HT1080 (cell line): ENCODE measurements at regions not wholly inside any gene's neighbourhood (a gene's known extent, or its start where the extent isn't known, plus 50 kb on each side); places are given as distances from the start of the nearest gene placed in this dataset.

ENCODE experiments used
- DNase-seq: peaks from one replicate; pipeline ENCODE4 v3.0.0-alpha.2; 2015; ENCODE audit warnings: low read depth

- DNase-seq, result peak; percentile 37
Observed at GRCh38 chr1:79817031-79817560, 810.6 kb upstream of the ADGRL4 start.

GRCh38 chr1:79815115-79815514 lies 808.6 kb upstream of the ADGRL4 start:
- DNase-seq, result no peak

- DNase-seq, result peak; percentile 39
Observed at GRCh38 chr1:79811173-79811572, 804.6 kb upstream of the ADGRL4 start.

GRCh38 chr1:79808816-79809475 lies 802.4 kb upstream of the ADGRL4 start:
- DNase-seq, result no peak

GRCh38 chr1:79807816-79808215 lies 801.3 kb upstream of the ADGRL4 start:
- no peak for DNase-seq

GRCh38 chr1:79797487-79797886 lies 791.0 kb upstream of the ADGRL4 start:
- no peak for DNase-seq

GRCh38 chr1:79796434-79796833 lies 789.9 kb upstream of the ADGRL4 start:
- DNase-seq, result no peak

GRCh38 chr1:79792219-79792930 lies 785.8 kb upstream of the ADGRL4 start:
- DNase-seq, result peak; percentile 21

- DNase-seq, result no peak
Observed at GRCh38 chr1:79791488-79792218, 785.1 kb upstream of the ADGRL4 start.

- DNase-seq, result no peak
Observed at GRCh38 chr1:79790950-79791349, 784.4 kb upstream of the ADGRL4 start.

GRCh38 chr1:79787631-79788030 lies 781.1 kb upstream of the ADGRL4 start:
- DNase-seq, result no peak

- DNase-seq, result no peak
Observed at GRCh38 chr1:79785964-79786363, 779.4 kb upstream of the ADGRL4 start.

GRCh38 chr1:79785561-79785960 lies 779.0 kb upstream of the ADGRL4 start:
- DNase-seq, result no peak

GRCh38 chr1:79781261-79781660 lies 774.7 kb upstream of the ADGRL4 start:
- DNase-seq, result no peak

- DNase-seq, result no peak
Observed at GRCh38 chr1:79777481-79778219, 771.1 kb upstream of the ADGRL4 start.

GRCh38 chr1:79775402-79775801 lies 768.9 kb upstream of the ADGRL4 start:
- no peak for DNase-seq

GRCh38 chr1:79773385-79773784 lies 766.9 kb upstream of the ADGRL4 start:
- no peak for DNase-seq

- no peak for DNase-seq
Observed at GRCh38 chr1:79762461-79762860, 755.9 kb upstream of the ADGRL4 start.

- no peak for DNase-seq
Observed at GRCh38 chr1:79760531-79760930, 754.0 kb upstream of the ADGRL4 start.

GRCh38 chr1:79749607-79750006 lies 743.1 kb upstream of the ADGRL4 start:
- no peak for DNase-seq

GRCh38 chr1:79745929-79746328 lies 739.4 kb upstream of the ADGRL4 start:
- peak; percentile 1 for DNase-seq

- DNase-seq, result no peak
Observed at GRCh38 chr1:79744746-79745145, 738.2 kb upstream of the ADGRL4 start.
